ENCODE measurements at regions not wholly inside any gene's neighbourhood (a gene's known extent, or its start where the extent isn't known, plus 50 kb on each side); places are given as distances from the start of the nearest gene placed in this dataset.
"Not testable (repeated sequence)": the region's sequence is repeated elsewhere in the genome, so short reads cannot be mapped to it uniquely, and the experiment has no call there.

GRCh38 chr1:223920805-223921204 is 75.1 kb upstream of the TP53BP2 start:
- TF ChIP-seq CTCF (IDR thresholded peaks at IDR 0.05; ENCODE audit: low read depth, low read length); POLR2A (IDR thresholded peaks at IDR 0.05; ENCODE audit: extremely low read depth, insufficient read length): not testable (repeated sequence)
